ENCODE measurements at regions not wholly inside any gene's neighbourhood (a gene's known extent, or its start where the extent isn't known, plus 50 kb on each side); places are given as distances from the start of the nearest gene placed in this dataset.
"Not testable (repeated sequence)": the region's sequence is repeated elsewhere in the genome, so short reads cannot be mapped to it uniquely, and the experiment has no call there.

DNA sequence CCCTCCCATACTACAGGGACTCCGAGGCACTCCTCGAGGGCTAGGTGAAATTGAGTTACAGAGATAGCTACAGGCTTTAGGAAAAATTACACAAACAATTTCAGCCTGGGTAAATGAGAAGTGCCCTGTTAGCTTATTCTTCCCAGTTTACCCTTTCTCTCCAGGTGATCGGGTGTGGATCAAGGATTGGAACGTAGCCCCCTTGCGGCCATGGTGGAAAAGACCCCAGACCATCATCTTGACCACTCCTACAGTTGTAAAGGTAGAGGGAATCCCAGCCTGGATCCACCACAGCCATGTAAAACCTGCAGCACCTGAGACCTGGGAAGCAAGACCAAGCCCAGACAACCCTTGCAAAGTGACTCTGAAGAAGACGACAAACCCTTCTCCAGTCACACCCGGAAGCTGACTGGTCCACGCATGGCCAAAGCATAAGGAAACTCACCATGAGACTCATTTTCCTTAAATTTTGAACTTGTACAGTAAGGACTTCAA, 600.6 kb downstream of the UQCRFS1 start:
- no peak for DNase-seq
- H3K27me3 ChIP-seq (ENCODE audit: low read depth), result no peaks in the 10 kb centered on the region
- no peaks in the 10 kb centered on the region for H3K36me3 ChIP-seq
- H3K27ac ChIP-seq (replicated peaks), result no peak overlapping the region
- TF ChIP-seq, protein P1, sequence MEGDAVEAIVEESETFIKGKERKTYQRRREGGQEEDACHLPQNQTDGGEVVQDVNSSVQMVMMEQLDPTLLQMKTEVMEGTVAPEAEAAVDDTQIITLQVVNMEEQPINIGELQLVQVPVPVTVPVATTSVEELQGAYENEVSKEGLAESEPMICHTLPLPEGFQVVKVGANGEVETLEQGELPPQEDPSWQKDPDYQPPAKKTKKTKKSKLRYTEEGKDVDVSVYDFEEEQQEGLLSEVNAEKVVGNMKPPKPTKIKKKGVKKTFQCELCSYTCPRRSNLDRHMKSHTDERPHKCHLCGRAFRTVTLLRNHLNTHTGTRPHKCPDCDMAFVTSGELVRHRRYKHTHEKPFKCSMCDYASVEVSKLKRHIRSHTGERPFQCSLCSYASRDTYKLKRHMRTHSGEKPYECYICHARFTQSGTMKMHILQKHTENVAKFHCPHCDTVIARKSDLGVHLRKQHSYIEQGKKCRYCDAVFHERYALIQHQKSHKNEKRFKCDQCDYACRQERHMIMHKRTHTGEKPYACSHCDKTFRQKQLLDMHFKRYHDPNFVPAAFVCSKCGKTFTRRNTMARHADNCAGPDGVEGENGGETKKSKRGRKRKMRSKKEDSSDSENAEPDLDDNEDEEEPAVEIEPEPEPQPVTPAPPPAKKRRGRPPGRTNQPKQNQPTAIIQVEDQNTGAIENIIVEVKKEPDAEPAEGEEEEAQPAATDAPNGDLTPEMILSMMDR (IDR thresholded peaks at IDR 0.05; ENCODE audit: borderline replicate concordance), result no peak
- H3K4me3 ChIP-seq, result no peak overlapping the region
- peaks cover 29% of the 10 kb centered on the region for H3K9me3 ChIP-seq (replicated peaks)
- intact Hi-C loops (cut with micrococcal nuclease), result no loop called here
- H3K4me1 ChIP-seq, result no peaks in the 10 kb centered on the region

DNA sequence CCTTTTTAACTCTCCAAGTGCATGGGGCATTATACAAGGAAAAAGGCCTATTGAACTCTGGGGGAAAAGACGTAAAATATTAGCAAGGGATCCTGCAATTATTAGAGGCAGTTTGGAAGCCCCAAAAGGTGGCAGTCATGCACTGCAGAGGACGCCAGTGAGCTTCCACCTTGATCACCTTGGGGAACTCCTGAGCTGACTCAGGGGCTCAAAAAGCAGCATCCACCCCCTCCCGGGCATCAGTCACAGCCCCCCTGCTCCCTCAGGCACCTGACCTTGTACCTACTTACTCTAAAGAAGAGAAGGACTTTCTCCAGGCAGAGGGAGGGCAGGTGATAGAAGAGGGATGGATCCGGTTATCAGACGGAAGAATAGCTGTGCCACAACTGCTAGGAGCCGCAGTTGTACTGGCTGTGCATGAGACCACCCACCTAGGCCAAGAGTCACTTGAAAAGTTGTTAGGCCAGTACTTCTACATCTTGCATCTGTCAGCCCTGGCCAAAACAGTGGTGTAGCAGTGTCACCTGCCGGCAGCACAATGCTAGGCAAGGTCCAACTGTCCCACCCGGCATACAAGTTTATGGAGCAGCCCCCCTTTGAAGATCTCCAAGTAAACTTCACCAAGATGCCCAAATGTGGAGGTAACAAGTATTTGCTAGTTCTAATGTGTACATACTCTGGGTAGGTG, 601.6 kb downstream of the UQCRFS1 start:
- DNase-seq; H3K4me1 ChIP-seq; H3K4me3 ChIP-seq; H3K27me3 ChIP-seq (ENCODE audit: low read depth); intact Hi-C loops (cut with micrococcal nuclease); H3K36me3 ChIP-seq; H3K27ac ChIP-seq (replicated peaks): not testable (repeated sequence)
- peaks cover 39% of the 10 kb centered on the region for H3K9me3 ChIP-seq (replicated peaks)

DNA sequence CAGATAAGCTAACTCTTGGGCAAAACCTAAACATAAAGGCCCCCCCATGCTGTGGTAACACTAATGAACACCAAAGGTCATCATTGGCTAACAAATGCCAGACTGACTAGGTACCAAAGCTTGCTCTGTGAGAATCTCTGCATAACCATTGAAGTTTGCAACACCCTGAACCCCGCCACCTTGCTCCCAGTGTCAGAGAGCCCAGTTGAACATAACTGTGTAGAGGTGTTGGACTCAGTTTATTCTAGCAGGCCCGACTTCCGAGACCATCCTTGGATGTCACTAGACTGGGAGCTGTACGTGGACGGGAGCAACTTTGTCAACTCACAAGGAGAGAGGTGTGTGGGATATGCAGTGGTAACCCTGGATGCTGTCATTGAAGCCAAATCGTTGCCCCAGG, 602.2 kb downstream of the UQCRFS1 start:
- DNase-seq, result no peak
- no peak overlapping the region for H3K4me3 ChIP-seq
- peaks cover 37% of the 10 kb centered on the region for H3K9me3 ChIP-seq (replicated peaks)

DNA sequence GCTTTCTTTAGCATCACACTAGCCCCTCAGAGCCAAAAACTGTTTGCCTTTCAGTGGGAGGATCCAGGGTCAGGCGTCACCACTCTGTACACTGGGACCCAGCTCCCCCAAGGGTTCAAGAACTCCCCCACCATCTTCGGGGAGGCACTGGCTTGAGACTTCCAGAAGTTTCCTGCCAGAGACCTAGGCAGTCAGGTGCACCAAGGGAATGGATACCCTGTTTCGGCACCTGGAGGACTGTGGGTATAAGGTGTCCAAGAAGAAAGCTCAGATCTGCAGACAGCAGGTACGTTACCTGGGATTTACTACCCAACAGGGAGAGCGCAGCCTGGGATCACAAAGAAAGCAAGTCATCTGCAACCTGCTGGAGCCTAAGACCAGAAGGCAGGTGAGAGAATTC, 603.0 kb downstream of the UQCRFS1 start:
- intact Hi-C loops (cut with micrococcal nuclease), result no loop called here
- Histone ChIP-seq H3K4me3 (no peak overlapping the region), H3K4me1 (no peaks in the 10 kb centered on the region), H3K27me3 (ENCODE audit: low read depth) (no peaks in the 10 kb centered on the region), H3K27ac (replicated peaks) (no peak overlapping the region), H3K9me3 (replicated peaks) (peaks cover 29% of the 10 kb centered on the region), H3K36me3 (no peaks in the 10 kb centered on the region)
- DNase-seq, result no peak
- TF ChIP-seq, protein P1 (IDR thresholded peaks at IDR 0.05; ENCODE audit: borderline replicate concordance), result no peak

More for the DNA sequence above, 602.2 kb downstream of the UQCRFS1 start:
- no peak overlapping the region for H3K27ac ChIP-seq (replicated peaks)
- H3K27me3 ChIP-seq (ENCODE audit: low read depth), result no peaks in the 10 kb centered on the region
- no peaks in the 10 kb centered on the region for H3K36me3 ChIP-seq
- no peaks in the 10 kb centered on the region for H3K4me1 ChIP-seq
- TF ChIP-seq, protein P1 (IDR thresholded peaks at IDR 0.05; ENCODE audit: borderline replicate concordance), result no peak
- intact Hi-C loops (cut with micrococcal nuclease), result no loop called here

DNA sequence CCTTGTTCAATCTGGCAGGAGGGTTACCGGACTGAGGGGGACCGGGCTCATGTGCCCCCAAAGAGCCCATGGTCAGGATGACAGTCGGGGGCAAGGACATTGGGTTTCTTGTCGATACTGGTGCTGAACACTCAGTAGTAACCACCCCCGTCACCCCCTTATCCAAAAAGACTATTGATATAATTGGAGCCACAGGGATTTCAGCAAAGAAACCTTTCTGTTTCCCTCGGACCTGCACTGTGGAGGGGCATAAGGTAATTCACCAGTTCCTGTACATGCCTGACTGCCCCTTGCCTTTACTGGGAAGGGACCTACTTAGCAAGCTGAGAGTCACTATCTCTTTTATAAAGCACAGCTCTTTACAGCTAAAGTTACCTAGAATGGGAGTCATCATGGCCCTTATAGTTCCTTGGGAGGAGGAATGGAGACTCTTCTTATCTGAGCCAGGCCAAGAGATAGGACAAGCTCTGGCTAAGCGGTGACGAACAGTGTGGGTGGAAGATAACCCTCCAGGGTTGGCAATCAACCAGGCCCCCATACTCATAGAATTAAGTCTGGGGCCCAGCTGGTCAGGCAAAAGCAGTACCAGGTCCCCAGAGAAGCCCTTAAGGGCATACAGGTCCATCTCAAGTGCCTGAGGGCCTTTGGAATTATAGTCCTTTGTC, 603.7 kb downstream of the UQCRFS1 start:
- H3K27ac ChIP-seq (replicated peaks), result no peak overlapping the region
- no peaks in the 10 kb centered on the region for H3K27me3 ChIP-seq (ENCODE audit: low read depth)
- peaks cover 22% of the 10 kb centered on the region for H3K9me3 ChIP-seq (replicated peaks)
- H3K4me3 ChIP-seq, result no peak overlapping the region
- TF ChIP-seq, protein P1 (IDR thresholded peaks at IDR 0.05; ENCODE audit: borderline replicate concordance), result no peak
- no peak for DNase-seq
- intact Hi-C loops (cut with micrococcal nuclease), result no loop called here
- H3K36me3 ChIP-seq, result no peaks in the 10 kb centered on the region
- no peaks in the 10 kb centered on the region for H3K4me1 ChIP-seq

DNA sequence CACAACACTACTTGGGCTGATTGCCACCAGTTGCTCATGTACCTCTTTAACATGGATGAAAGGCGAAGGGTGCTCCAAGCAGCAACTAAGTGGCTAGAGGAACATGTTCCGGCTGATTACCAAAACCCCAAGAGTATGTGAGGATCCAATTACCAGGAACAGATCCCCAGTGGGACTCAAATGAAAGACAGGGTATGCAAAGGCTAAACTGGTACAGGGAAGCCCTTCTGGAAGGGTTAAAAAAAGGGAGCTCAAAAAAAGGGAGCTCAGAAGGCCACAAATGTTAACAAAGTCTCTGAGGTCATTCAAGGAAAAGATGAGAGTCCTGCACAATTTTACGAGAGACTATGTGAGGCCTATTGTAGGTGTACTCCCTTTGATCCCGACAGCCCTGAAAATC, 604.7 kb downstream of the UQCRFS1 start:
- H3K27ac ChIP-seq (replicated peaks), result no peak overlapping the region
- H3K9me3 ChIP-seq (replicated peaks), result peaks cover 13% of the 10 kb centered on the region
- TF ChIP-seq, protein P1 (IDR thresholded peaks at IDR 0.05; ENCODE audit: borderline replicate concordance), result no peak
- DNase-seq, result no peak
- no peaks in the 10 kb centered on the region for H3K4me1 ChIP-seq
- no peaks in the 10 kb centered on the region for H3K36me3 ChIP-seq
- no peak overlapping the region for H3K4me3 ChIP-seq
- intact Hi-C loops (cut with micrococcal nuclease), result no loop called here
- H3K27me3 ChIP-seq (ENCODE audit: low read depth), result no peaks in the 10 kb centered on the region

Measured in left ventricle myocardium inferior (tissue), 1 donor.